WTC11 (cell line): ENCODE measurements at regions not wholly inside any gene's neighbourhood (a gene's known extent, or its start where the extent isn't known, plus 50 kb on each side); places are given as distances from the start of the nearest gene placed in this dataset.

Experiments used
- ATAC-seq: fragments of 200-7000 bp; cut with Tn5 transposase; 2 replicates; pipeline ENCODE4 v1.10.0; 2021; ENCODE audit warnings: mild to moderate bottlenecking, moderate library complexity
- CTCF ChIA-PET: fragments of 300-600 bp; sonication (Branson Sonifier 250); formaldehyde crosslinking; loops from one replicate; lab custom pipeline; 2021; ENCODE audit warnings: antibody characterized with exemption; lab: Charles Lee
- POLR2A ChIA-PET: fragments of 350-600 bp; sonication (Branson Sonifier 250); formaldehyde crosslinking; loops from one replicate; lab custom pipeline; 2021; ENCODE audit warnings: antibody characterized with exemption; lab: Charles Lee
- DNase-seq: peaks from one replicate; pipeline ENCODE4 v3.0.0; 2021; ENCODE audit warnings: low spot score
- H3K27ac Mint-ChIP-seq: 2 replicates; pipeline ENCODE4 v1.8.0; 2021; ENCODE audit warnings: mixed read lengths
- H3K27me3 Mint-ChIP-seq: 2 replicates; pipeline ENCODE4 v1.8.0; 2021; ENCODE audit warnings: low read depth, mild to moderate bottlenecking, moderate library complexity, mixed read lengths
- H3K36me3 Mint-ChIP-seq: 2 replicates; pipeline ENCODE4 v1.8.0; 2021; ENCODE audit warnings: mixed read lengths
- H3K4me1 Mint-ChIP-seq: 2 replicates; pipeline ENCODE4 v1.8.0; 2022; ENCODE audit warnings: mixed read lengths
- H3K4me3 Mint-ChIP-seq: 2 replicates; pipeline ENCODE4 v1.8.0; 2021; ENCODE audit warnings: mild to moderate bottlenecking, moderate library complexity, mixed read lengths
- H3K9me3 Mint-ChIP-seq: 2 replicates; pipeline ENCODE4 v1.8.0; 2021; ENCODE audit warnings: mixed read lengths
- CREM ChIP-seq: sonication (generic); formaldehyde crosslinking; IDR thresholded peaks from 2 replicates; pipeline ENCODE4 v1.8.1; 2022; ENCODE audit warnings: mild to moderate bottlenecking, missing genetic modification reagents, moderate library complexity
- FOXJ3 ChIP-seq: sonication (generic); formaldehyde crosslinking; IDR thresholded peaks from 2 replicates; pipeline ENCODE4 v1.9.0; 2021; ENCODE audit warnings: missing genetic modification reagents, mild to moderate bottlenecking, borderline replicate concordance
- FOXK1 ChIP-seq: sonication (generic); formaldehyde crosslinking; IDR thresholded peaks from 2 replicates; pipeline ENCODE4 v1.8.0; 2022; ENCODE audit warnings: mild to moderate bottlenecking, moderate library complexity, missing genetic modification reagents
- GRHL2 ChIP-seq: fragments of 250-450 bp; sonication (Bioruptor Pico); IDR thresholded peaks from 2 replicates; pipeline ENCODE4 v1.8.0; 2022; ENCODE audit warnings: mild to moderate bottlenecking, moderate library complexity; ENCODE audit not compliant: insufficient replicate concordance, severe bottlenecking
- HMGA2 ChIP-seq: fragments of 250-450 bp; sonication (Bioruptor Pico); IDR thresholded peaks from 2 replicates; pipeline ENCODE4 v1.4.0; 2021; ENCODE audit warnings: mild to moderate bottlenecking, moderate library complexity
- JAZF1 ChIP-seq: fragments of 250-450 bp; sonication (Bioruptor Pico); IDR thresholded peaks from 2 replicates; pipeline ENCODE4 v1.9.0; 2021; ENCODE audit warnings: moderate library complexity, mild to moderate bottlenecking, inconsistent platforms
- NFATC4 ChIP-seq: fragments of 250-450 bp; sonication (Bioruptor Pico); IDR thresholded peaks from 2 replicates; pipeline ENCODE4 v1.9.0; 2021; ENCODE audit warnings: mild to moderate bottlenecking
- NR2C2 ChIP-seq: sonication (generic); formaldehyde crosslinking; IDR thresholded peaks from 2 replicates; pipeline ENCODE4 v1.8.0; 2022; ENCODE audit warnings: mild to moderate bottlenecking, missing genetic modification reagents
- PRRX2 ChIP-seq: fragments of 250-450 bp; sonication (Bioruptor Pico); IDR thresholded peaks from 2 replicates; pipeline ENCODE4 v1.8.0; 2021; ENCODE audit warnings: mild to moderate bottlenecking
- SP1 ChIP-seq: sonication (generic); formaldehyde crosslinking; conservative IDR thresholded peaks from 2 replicates; pipeline ENCODE4 v1.8.1; 2022; ENCODE audit warnings: missing genetic modification reagents
- ZNF138 ChIP-seq: sonication (generic); formaldehyde crosslinking; conservative IDR thresholded peaks from 2 replicates; pipeline ENCODE4 v1.8.1; 2022; ENCODE audit warnings: mild to moderate bottlenecking, moderate library complexity, missing genetic modification reagents
- ZNF219 ChIP-seq: sonication (generic); formaldehyde crosslinking; IDR thresholded peaks from 2 replicates; pipeline ENCODE4 v1.8.0; 2023; ENCODE audit warnings: missing genetic modification reagents, mild to moderate bottlenecking, borderline replicate concordance
- ZNF317 ChIP-seq: sonication (generic); formaldehyde crosslinking; IDR thresholded peaks from 2 replicates; pipeline ENCODE4 v1.8.1; 2023; ENCODE audit warnings: low read depth, mild to moderate bottlenecking, moderate library complexity, missing genetic modification reagents, borderline replicate concordance
- ZNF396 ChIP-seq: fragments of 250-450 bp; sonication (Bioruptor Pico); IDR thresholded peaks from 2 replicates; pipeline ENCODE4 v1.8.0; 2021; ENCODE audit warnings: mild to moderate bottlenecking, moderate library complexity, borderline replicate concordance
- ZNF416 ChIP-seq: fragments of 250-450 bp; sonication (Bioruptor Pico); IDR thresholded peaks from 2 replicates; pipeline ENCODE4 v1.9.0; 2021; ENCODE audit warnings: mild to moderate bottlenecking, inconsistent platforms
- ZNF671 ChIP-seq: fragments of 250-450 bp; sonication (Bioruptor Pico); IDR thresholded peaks from 2 replicates; pipeline ENCODE4 v1.8.0; 2021; ENCODE audit warnings: mild to moderate bottlenecking
- TF ChIP-seq, protein P1 (sequence below): sonication (generic); formaldehyde crosslinking; IDR thresholded peaks from 2 replicates; pipeline ENCODE4 v1.8.0; 2023; ENCODE audit warnings: mild to moderate bottlenecking, missing genetic modification reagents
- TF ChIP-seq, protein P2 (sequence below): sonication (generic); formaldehyde crosslinking; IDR thresholded peaks from 2 replicates; pipeline ENCODE4 v1.8.1; 2022; ENCODE audit warnings: low read depth, mild to moderate bottlenecking, moderate library complexity, missing genetic modification reagents, borderline replicate concordance
- TF ChIP-seq, protein P3 (sequence below): sonication (generic); formaldehyde crosslinking; IDR thresholded peaks from 2 replicates; pipeline ENCODE4 v1.8.1; 2023; ENCODE audit warnings: mild to moderate bottlenecking, missing genetic modification reagents, moderate library complexity
- TF ChIP-seq, protein P4 (sequence below): sonication (generic); formaldehyde crosslinking; IDR thresholded peaks from 2 replicates; pipeline ENCODE4 v1.8.1; 2023; ENCODE audit warnings: mild to moderate bottlenecking, missing genetic modification reagents
- TF ChIP-seq, protein P5 (sequence below): fragments of 250-450 bp; sonication (Bioruptor Pico); IDR thresholded peaks from 2 replicates; pipeline ENCODE4 v1.8.0; 2021; ENCODE audit warnings: mild to moderate bottlenecking

DNA sequence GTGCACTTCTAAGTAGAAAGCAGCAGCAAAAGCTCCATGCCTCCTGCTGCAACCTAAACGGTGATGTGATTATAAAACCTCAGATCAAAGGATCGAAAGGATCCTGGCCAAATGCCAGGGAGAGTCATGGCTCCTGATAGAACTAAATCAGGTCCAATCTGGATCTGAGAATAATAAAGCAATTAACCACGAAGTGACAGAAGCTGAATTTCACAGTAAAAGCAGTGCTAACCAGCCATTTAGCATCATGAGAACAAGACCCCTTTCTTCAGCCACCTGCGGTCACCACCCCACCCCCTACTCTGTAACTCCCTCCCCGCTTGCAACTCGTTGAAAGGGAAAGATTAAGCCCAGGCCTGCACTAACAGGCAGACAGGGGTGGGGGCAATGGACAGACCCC, 748.7 kb downstream of the BCL11A start (continued):
- TF ChIP-seq, protein P1, sequence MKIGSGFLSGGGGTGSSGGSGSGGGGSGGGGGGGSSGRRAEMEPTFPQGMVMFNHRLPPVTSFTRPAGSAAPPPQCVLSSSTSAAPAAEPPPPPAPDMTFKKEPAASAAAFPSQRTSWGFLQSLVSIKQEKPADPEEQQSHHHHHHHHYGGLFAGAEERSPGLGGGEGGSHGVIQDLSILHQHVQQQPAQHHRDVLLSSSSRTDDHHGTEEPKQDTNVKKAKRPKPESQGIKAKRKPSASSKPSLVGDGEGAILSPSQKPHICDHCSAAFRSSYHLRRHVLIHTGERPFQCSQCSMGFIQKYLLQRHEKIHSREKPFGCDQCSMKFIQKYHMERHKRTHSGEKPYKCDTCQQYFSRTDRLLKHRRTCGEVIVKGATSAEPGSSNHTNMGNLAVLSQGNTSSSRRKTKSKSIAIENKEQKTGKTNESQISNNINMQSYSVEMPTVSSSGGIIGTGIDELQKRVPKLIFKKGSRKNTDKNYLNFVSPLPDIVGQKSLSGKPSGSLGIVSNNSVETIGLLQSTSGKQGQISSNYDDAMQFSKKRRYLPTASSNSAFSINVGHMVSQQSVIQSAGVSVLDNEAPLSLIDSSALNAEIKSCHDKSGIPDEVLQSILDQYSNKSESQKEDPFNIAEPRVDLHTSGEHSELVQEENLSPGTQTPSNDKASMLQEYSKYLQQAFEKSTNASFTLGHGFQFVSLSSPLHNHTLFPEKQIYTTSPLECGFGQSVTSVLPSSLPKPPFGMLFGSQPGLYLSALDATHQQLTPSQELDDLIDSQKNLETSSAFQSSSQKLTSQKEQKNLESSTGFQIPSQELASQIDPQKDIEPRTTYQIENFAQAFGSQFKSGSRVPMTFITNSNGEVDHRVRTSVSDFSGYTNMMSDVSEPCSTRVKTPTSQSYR (CRISPR knock-in tag): no peak
- TF ChIP-seq FOXJ3 (CRISPR knock-in tag) (no peak), PRRX2 (CRISPR knock-in tag) (no peak), ZNF396 (no peak), ZNF219 (CRISPR knock-in tag) (no peak), SP1 (no peak)

DNA sequence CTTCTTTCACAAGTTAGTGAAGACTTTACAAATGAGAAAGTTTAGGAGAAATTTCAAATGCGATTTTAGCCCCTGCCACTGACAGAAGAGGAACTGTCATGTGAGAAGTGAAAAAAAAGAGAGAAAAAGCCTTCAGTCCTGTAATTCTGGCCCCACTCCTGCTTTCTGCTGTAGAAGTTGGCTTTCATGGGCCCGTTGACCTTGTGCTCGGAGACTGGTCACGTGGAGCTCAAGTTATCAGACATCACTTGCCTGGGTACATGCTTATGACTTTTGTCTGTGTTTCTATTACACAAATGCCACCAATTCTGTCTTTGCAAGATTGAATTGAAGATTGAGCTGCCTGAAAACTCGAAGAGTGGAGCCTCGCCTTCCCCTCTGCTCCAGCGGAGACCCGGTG, 749.9 kb downstream of the BCL11A start:
- TF ChIP-seq, protein P2, sequence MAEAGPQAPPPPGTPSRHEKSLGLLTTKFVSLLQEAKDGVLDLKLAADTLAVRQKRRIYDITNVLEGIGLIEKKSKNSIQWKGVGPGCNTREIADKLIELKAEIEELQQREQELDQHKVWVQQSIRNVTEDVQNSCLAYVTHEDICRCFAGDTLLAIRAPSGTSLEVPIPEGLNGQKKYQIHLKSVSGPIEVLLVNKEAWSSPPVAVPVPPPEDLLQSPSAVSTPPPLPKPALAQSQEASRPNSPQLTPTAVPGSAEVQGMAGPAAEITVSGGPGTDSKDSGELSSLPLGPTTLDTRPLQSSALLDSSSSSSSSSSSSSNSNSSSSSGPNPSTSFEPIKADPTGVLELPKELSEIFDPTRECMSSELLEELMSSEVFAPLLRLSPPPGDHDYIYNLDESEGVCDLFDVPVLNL (CRISPR knock-in tag): no peak
- TF ChIP-seq ZNF138 (CRISPR knock-in tag) (no peak), GRHL2 (CRISPR knock-in tag) (no peak), CREM (CRISPR knock-in tag) (no peak), ZNF671 (CRISPR knock-in tag) (no peak), FOXK1 (CRISPR knock-in tag) (no peak), ZNF416 (no peak), NFATC4 (CRISPR knock-in tag) (no peak), JAZF1 (CRISPR knock-in tag) (no peak), ZNF317 (CRISPR knock-in tag) (no peak), HMGA2 (no peak), ZNF396 (no peak), NR2C2 (CRISPR knock-in tag) (no peak)
- TF ChIP-seq, protein P3, sequence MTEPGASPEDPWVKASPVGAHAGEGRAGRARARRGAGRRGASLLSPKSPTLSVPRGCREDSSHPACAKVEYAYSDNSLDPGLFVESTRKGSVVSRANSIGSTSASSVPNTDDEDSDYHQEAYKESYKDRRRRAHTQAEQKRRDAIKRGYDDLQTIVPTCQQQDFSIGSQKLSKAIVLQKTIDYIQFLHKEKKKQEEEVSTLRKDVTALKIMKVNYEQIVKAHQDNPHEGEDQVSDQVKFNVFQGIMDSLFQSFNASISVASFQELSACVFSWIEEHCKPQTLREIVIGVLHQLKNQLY: no peak
- TF ChIP-seq, protein P4, sequence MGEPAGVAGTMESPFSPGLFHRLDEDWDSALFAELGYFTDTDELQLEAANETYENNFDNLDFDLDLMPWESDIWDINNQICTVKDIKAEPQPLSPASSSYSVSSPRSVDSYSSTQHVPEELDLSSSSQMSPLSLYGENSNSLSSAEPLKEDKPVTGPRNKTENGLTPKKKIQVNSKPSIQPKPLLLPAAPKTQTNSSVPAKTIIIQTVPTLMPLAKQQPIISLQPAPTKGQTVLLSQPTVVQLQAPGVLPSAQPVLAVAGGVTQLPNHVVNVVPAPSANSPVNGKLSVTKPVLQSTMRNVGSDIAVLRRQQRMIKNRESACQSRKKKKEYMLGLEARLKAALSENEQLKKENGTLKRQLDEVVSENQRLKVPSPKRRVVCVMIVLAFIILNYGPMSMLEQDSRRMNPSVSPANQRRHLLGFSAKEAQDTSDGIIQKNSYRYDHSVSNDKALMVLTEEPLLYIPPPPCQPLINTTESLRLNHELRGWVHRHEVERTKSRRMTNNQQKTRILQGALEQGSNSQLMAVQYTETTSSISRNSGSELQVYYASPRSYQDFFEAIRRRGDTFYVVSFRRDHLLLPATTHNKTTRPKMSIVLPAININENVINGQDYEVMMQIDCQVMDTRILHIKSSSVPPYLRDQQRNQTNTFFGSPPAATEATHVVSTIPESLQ (CRISPR knock-in tag): no peak
- TF ChIP-seq, protein P5, sequence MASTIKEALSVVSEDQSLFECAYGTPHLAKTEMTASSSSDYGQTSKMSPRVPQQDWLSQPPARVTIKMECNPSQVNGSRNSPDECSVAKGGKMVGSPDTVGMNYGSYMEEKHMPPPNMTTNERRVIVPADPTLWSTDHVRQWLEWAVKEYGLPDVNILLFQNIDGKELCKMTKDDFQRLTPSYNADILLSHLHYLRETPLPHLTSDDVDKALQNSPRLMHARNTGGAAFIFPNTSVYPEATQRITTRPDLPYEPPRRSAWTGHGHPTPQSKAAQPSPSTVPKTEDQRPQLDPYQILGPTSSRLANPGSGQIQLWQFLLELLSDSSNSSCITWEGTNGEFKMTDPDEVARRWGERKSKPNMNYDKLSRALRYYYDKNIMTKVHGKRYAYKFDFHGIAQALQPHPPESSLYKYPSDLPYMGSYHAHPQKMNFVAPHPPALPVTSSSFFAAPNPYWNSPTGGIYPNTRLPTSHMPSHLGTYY (CRISPR knock-in tag): no peak
- ChIA-PET CTCF (no interaction called here), POLR2A (no interaction called here)
- DNase-seq (no peak), ATAC-seq (no peak)
- Mint-ChIP-seq H3K36me3 (peaks cover 5% of the 10 kb centered on the region), H3K9me3 (peaks cover 22% of the 10 kb centered on the region), H3K4me3 (no peak overlapping the region), H3K27ac (no peak overlapping the region), H3K27me3 (no peaks in the 10 kb centered on the region), H3K4me1 (peaks cover 6% of the 10 kb centered on the region; the same call in 1 of the 2 replicates)
